IMR-90 (cell line): ENCODE measurements at regions not wholly inside any gene's neighbourhood (a gene's known extent, or its start where the extent isn't known, plus 50 kb on each side); places are given as distances from the start of the nearest gene placed in this dataset.

ENCODE experiments used
- RFX5 ChIP-seq: IDR thresholded peaks from 2 replicates; pipeline ENCODE4 v1.8.0; 2012; ENCODE audit warnings: low read depth, mild to moderate bottlenecking, low read length, moderate library complexity
- TF ChIP-seq, protein P1 (sequence below): fragments of 150-350 bp; IDR thresholded peaks from 2 replicates; pipeline ENCODE4 v1.6.1; 2017; ENCODE audit warnings: mild to moderate bottlenecking, antibody characterized with exemption, low read length, low read depth

DNA sequence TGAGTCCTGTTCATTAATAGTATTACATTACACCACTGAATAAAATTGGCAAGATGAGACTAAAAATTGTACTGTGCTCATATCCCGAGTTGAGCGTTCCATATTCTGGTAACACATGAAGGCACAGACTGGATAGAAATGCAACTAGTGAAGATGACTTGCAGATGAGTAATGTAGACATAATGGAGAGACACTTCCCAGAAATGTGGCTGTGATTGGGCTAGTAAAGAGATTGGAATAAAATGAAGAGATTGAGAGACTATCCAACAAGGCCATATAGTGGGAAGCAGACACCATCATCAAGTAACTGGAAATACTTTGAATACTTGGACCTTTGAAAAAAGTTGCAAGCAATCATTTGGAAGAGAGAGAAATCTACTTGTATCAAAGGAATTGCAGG, 77.3 kb downstream of the DCAF8L1 start:
- TF ChIP-seq, protein P1, sequence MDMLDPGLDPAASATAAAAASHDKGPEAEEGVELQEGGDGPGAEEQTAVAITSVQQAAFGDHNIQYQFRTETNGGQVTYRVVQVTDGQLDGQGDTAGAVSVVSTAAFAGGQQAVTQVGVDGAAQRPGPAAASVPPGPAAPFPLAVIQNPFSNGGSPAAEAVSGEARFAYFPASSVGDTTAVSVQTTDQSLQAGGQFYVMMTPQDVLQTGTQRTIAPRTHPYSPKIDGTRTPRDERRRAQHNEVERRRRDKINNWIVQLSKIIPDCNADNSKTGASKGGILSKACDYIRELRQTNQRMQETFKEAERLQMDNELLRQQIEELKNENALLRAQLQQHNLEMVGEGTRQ = no peak
- no peak for TF ChIP-seq RFX5
